ENCODE measurements at regions not wholly inside any gene's neighbourhood (a gene's known extent, or its start where the extent isn't known, plus 50 kb on each side); places are given as distances from the start of the nearest gene placed in this dataset.

- no peak for TF ChIP-seq CTCF (IDR thresholded peaks at IDR 0.05; ENCODE audit: low read depth, low read length)
- no peak for TF ChIP-seq EZH2phosphoT487 (IDR thresholded peaks at IDR 0.05; ENCODE audit: low read depth)
Observed at GRCh38 chr18:68472701-68473295, 242.1 kb downstream of the TMX3 start.

Measured in OCI-LY3 (cell line).